ENCODE measurements at regions not wholly inside any gene's neighbourhood (a gene's known extent, or its start where the extent isn't known, plus 50 kb on each side); places are given as distances from the start of the nearest gene placed in this dataset.

DNA sequence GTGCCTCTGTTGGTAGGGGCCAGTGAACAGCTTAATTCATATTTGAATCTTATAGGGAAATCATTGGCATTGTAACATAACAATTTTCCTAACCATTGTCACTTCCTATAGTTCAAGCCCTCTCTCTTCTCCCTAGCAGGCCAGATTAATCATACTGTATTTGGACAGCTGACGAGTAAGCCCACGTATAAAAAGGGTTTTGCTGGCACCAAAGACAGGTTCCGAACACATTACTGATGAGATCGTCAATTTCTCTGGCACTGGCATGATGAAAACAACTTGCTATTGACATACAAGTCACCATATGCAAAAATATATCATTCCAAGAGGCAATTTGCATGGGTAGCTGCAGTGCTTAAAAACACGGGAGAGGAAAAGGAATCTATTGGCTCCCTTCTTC lies 891.1 kb upstream of the AUTS2 start:
- no peak for TF ChIP-seq POLR2A (IDR thresholded peaks at IDR 0.05)
- TF ChIP-seq, protein P1, sequence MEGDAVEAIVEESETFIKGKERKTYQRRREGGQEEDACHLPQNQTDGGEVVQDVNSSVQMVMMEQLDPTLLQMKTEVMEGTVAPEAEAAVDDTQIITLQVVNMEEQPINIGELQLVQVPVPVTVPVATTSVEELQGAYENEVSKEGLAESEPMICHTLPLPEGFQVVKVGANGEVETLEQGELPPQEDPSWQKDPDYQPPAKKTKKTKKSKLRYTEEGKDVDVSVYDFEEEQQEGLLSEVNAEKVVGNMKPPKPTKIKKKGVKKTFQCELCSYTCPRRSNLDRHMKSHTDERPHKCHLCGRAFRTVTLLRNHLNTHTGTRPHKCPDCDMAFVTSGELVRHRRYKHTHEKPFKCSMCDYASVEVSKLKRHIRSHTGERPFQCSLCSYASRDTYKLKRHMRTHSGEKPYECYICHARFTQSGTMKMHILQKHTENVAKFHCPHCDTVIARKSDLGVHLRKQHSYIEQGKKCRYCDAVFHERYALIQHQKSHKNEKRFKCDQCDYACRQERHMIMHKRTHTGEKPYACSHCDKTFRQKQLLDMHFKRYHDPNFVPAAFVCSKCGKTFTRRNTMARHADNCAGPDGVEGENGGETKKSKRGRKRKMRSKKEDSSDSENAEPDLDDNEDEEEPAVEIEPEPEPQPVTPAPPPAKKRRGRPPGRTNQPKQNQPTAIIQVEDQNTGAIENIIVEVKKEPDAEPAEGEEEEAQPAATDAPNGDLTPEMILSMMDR (IDR thresholded peaks at IDR 0.05): no peak

Data from ovary (tissue), 3 donors.